Endothelial cell of umbilical vein (primary cell): ENCODE measurements at regions not wholly inside any gene's neighbourhood (a gene's known extent, or its start where the extent isn't known, plus 50 kb on each side); places are given as distances from the start of the nearest gene placed in this dataset.

Experiments
- BruUV-seq: library from RNA; stranded (reverse); fragments of 400-500 nt; replicated peaks from 2 replicates; lab custom pipeline; 2021; lab: Mats Ljungman, UMichigan
- CTCF ChIA-PET: fragments of 300-600, 350-600 bp; sonication (Branson Sonifier 250); formaldehyde crosslinking; loops from one replicate; lab custom pipeline; 2021; ENCODE audit warnings: antibody characterized with exemption, inconsistent platforms; lab: Charles Lee
- POLR2A ChIA-PET: fragments of 300-600, 350-600 bp; sonication (Branson Sonifier 250); formaldehyde crosslinking; loops from one replicate; lab custom pipeline; 2021; ENCODE audit warnings: antibody characterized with exemption, inconsistent platforms; lab: Charles Lee
- DNase-seq: peaks from one replicate; pipeline ENCODE4 v3.0.0-alpha.2; 2011; ENCODE audit warnings: low read depth, low spot score
- FAIRE-seq: peaks from 2 replicates; lab custom pipeline; 2011; peaks lifted over from hg19 to GRCh38; lab: Jason Lieb, UNC
- H2AFZ ChIP-seq: 2 replicates; pipeline ENCODE4 v1.6.0; 2012; ENCODE audit warnings: low read depth, low read length, control low read depth, inconsistent platforms
- H3K27ac ChIP-seq: 2 replicates; pipeline ENCODE4 v1.5.1; 2011; ENCODE audit warnings: low read depth, mild to moderate bottlenecking, control low read depth, low read length, moderate library complexity; ENCODE audit not compliant: insufficient read depth
- H3K27me3 ChIP-seq, 2 experiments: 2 replicates each; pipeline versions ENCODE4 v1.6.0 to v1.6.1; 2011; ENCODE audit warnings: low read length in 2 of 2, mixed read lengths in 1 of 2; ENCODE audit not compliant: control insufficient read depth in 2 of 2, insufficient read depth in 2 of 2
- H3K36me3 ChIP-seq, 2 experiments: 2 replicates in 1 of 2; 3 replicates in 1 of 2; pipeline ENCODE4 v1.5.1; 2011; ENCODE audit warnings: low read length in 2 of 2, mild to moderate bottlenecking in 1 of 2, moderate library complexity in 1 of 2; ENCODE audit not compliant: control insufficient read depth in 2 of 2, insufficient read depth in 2 of 2; ENCODE audit errors: extremely low read depth in 1 of 2
- H3K4me1 ChIP-seq: 3 replicates; pipeline ENCODE4 v1.5.1; 2011; ENCODE audit warnings: mild to moderate bottlenecking, low read length; ENCODE audit not compliant: control insufficient read depth, insufficient read depth; ENCODE audit errors: extremely low read depth
- H3K4me2 ChIP-seq: 2 replicates; pipeline ENCODE4 v1.6.1; 2011; ENCODE audit warnings: low read length, control low read depth, mixed read lengths; ENCODE audit not compliant: insufficient read depth
- H3K4me3 ChIP-seq, 3 experiments: fragments of 200-600 bp in 1 of 3; sonication (generic), shearing (Covaris generic) in 1 of 3; replicated peaks in 1 of 3; 2 replicates each; pipeline ENCODE4 v1.5.1; 2011 to 2016; ENCODE audit warnings: control low read depth in 3 of 3, low read length in 3 of 3, mild to moderate bottlenecking in 2 of 3, inconsistent platforms in 1 of 3, low read depth in 1 of 3, moderate library complexity in 1 of 3; ENCODE audit not compliant: insufficient read depth in 1 of 3
- H3K79me2 ChIP-seq: 2 replicates; pipeline ENCODE4 v1.6.0; 2012; ENCODE audit warnings: low read length, inconsistent platforms; ENCODE audit not compliant: control insufficient read depth, insufficient read depth
- H3K9ac ChIP-seq: replicated peaks from 2 replicates; pipeline ENCODE3; 2011; ENCODE audit warnings: low read length, control low read depth; ENCODE audit not compliant: insufficient read depth; ENCODE audit errors: extremely low read depth
- H3K9me1 ChIP-seq: replicated peaks from 3 replicates; pipeline ENCODE4 v1.6.0; 2011; ENCODE audit warnings: mild to moderate bottlenecking, low read length; ENCODE audit not compliant: control insufficient read depth, insufficient read depth; ENCODE audit errors: extremely low read depth
- H3K9me3 ChIP-seq: replicated peaks from 2 replicates; pipeline ENCODE4 v1.5.1; 2012; ENCODE audit warnings: low read length, inconsistent platforms; ENCODE audit not compliant: control insufficient read depth, insufficient read depth
- H4K20me1 ChIP-seq: replicated peaks from 2 replicates; pipeline ENCODE3; 2011; ENCODE audit warnings: mild to moderate bottlenecking, low read length; ENCODE audit not compliant: control insufficient read depth, insufficient read depth; ENCODE audit errors: extremely low read depth
- FOS ChIP-seq: IDR thresholded peaks from 2 replicates; pipeline ENCODE4 v1.6.1; 2011; ENCODE audit warnings: mild to moderate bottlenecking, low read length, moderate library complexity, borderline replicate concordance; ENCODE audit not compliant: insufficient read depth
- GATA2 ChIP-seq: IDR thresholded peaks from 2 replicates; pipeline ENCODE4 v1.7.0; 2011; ENCODE audit warnings: low read depth, mild to moderate bottlenecking, moderate library complexity, mixed read lengths, low read length; ENCODE audit not compliant: insufficient read length, insufficient read depth
- JUN ChIP-seq: IDR thresholded peaks from 2 replicates; pipeline ENCODE4 v1.6.1; 2011; ENCODE audit warnings: borderline replicate concordance, low read depth; ENCODE audit not compliant: insufficient read length, insufficient read depth
- POLR2A ChIP-seq: IDR thresholded peaks from 2 replicates; pipeline ENCODE4 v1.6.1; 2012; ENCODE audit warnings: low read depth, mild to moderate bottlenecking, control low read depth, low read length
- POLR2AphosphoS5 ChIP-seq: IDR thresholded peaks from 2 replicates; pipeline ENCODE4 v1.6.1; 2012; ENCODE audit warnings: low read depth, mild to moderate bottlenecking, control low read depth, low read length, moderate library complexity; ENCODE audit not compliant: insufficient read depth
- dilution Hi-C: fragments of 300-500 bp; cut with MboI; formaldehyde crosslinking; loops from one replicate; pipeline ENCODE4 v1.15.0; 2019; ENCODE audit warnings: low sequenced_read_pairs; ENCODE audit not compliant: extremely low pct_ligation_motif_present
- intact Hi-C: fragments of 100-400 bp; cut with micrococcal nuclease; formaldehyde crosslinking; loops from one replicate; pipeline ENCODE4 v1.10.0; 2022

DNA sequence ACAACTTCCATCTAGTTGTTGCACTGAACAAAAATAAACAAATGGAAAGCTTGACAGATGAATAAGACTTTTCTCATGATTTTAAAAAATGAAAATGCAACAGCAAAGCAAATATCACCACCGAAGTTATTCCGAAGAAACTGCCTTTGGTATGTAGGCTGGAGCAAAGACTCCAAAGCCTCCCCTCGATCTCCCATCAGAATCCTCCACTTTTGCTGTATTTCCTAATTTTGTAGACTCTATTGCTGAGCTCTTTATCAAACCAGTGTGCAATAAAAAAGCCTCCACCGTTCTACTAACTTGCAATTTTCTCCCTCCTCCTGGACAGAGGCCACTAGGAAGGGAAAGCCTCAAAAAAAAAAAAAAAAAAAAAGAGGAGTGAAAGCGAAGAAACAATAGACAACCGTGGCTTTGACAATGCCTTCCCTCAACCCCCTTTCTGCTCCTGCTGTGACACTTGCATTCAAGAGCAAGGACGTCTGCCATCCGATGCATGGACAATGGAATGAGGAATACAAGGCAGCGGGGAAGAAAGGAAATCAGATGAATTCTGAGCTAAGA lies 190.9 kb upstream of the BLID start:
- intact Hi-C loops: no loop called here
- no peak for DNase-seq
- H3K36me3 ChIP-seq: no peaks in the 10 kb centered on the region
- H3K27me3 ChIP-seq: peaks cover 6 to 9% of the 10 kb centered on the region in 2 experiments
- no peak for TF ChIP-seq JUN
- TF ChIP-seq POLR2A: no peak
- ChIA-PET CTCF (interaction anchor here (0.7 to 1.6 kb wide), 2 partner anchors 24 to 70 kb away, joined by 3 read pairs; no protein-coding TSS in a partner anchor), POLR2A (interaction anchor here (0.6 kb wide), 1 partner anchor 267 kb away, joined by 3 read pairs; no protein-coding TSS in a partner anchor)
- H3K9me1 ChIP-seq: no peaks in the 10 kb centered on the region
- no peak for FAIRE-seq
- H3K4me3 ChIP-seq: no peak overlapping the region
- H3K79me2 ChIP-seq: no peaks in the 10 kb centered on the region
- no peak overlapping the region for H2AFZ ChIP-seq
- no peak overlapping the region for H3K27ac ChIP-seq
- no TSS peak for BruUV-seq
- H3K4me2 ChIP-seq: no peak overlapping the region
- dilution Hi-C loops: no loop called here
- no peaks in the 10 kb centered on the region for H3K9me3 ChIP-seq
- no peaks in the 10 kb centered on the region for H4K20me1 ChIP-seq
- H3K4me1 ChIP-seq: no peaks in the 10 kb centered on the region
- no peak overlapping the region for H3K9ac ChIP-seq

DNA sequence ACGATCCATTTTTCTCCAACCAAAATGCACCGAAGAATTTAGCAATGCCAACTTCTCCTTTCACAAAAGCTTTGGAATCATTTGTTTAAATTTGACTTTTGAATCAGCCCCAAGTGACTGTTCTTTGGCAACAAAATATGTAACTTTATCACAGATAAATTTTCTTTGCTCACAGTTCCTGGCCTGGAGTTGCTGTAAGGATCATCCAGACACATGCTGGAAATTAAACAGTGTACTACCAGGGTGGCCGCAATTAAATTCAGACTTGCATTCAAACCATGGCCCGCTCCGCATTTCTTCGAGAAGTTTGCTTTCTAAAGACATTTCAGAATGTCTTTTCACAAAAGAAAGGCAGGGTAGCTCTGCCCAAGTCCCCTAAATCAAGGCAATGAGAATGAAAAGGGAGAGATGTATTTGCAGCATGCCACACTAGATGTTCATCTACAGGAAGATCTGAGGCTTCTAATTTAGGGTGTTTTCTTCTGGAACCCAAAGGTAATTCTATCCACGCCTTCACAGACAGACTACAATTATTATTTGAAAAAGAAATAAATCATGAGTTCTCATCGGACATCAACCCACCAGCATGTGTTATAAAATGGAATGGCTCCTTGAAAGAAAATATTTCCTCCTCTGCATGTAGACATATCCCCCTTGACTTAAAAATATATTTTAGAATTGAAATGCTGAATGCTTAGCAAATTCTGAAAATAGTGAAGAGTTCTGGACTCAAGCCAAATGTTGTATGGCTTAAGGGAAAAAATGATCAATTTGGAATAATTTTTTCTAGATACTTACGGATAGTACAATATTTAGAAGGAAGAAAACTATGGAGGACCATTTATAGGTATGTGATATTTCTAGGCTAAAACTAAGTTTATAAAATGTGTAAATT lies 189.7 kb upstream of the BLID start:
- dilution Hi-C loops (no loop called here), intact Hi-C loops (no loop called here)
- Histone ChIP-seq H3K27me3 (peaks cover 6 to 9% of the 10 kb centered on the region in 2 experiments), H3K27ac (no peak overlapping the region), H4K20me1 (no peaks in the 10 kb centered on the region), H3K9ac (no peak overlapping the region), H3K9me1 (no peaks in the 10 kb centered on the region), H3K36me3 (no peaks in the 10 kb centered on the region), H3K9me3 (no peaks in the 10 kb centered on the region), H2AFZ (no peak overlapping the region), H3K4me2 (no peak overlapping the region), H3K4me3 (no peak overlapping the region), H3K79me2 (no peaks in the 10 kb centered on the region), H3K4me1 (no peaks in the 10 kb centered on the region)
- TF ChIP-seq GATA2 (no peak), POLR2A (no peak), FOS (no peak), JUN (no peak), POLR2AphosphoS5 (no peak)
- ChIA-PET CTCF (interaction anchor here (1.6 to 1.8 kb wide), 2 partner anchors 8 to 22 kb away, joined by 3 to 5 read pairs; no protein-coding TSS in a partner anchor), POLR2A (no interaction called here)
- BruUV-seq: no TSS peak
- DNase-seq (no peak), FAIRE-seq (no peak)
